ENCODE measurements at regions not wholly inside any gene's neighbourhood (a gene's known extent, or its start where the extent isn't known, plus 50 kb on each side); places are given as distances from the start of the nearest gene placed in this dataset.
"Not testable (repeated sequence)": the region's sequence is repeated elsewhere in the genome, so short reads cannot be mapped to it uniquely, and the experiment has no call there.

DNA sequence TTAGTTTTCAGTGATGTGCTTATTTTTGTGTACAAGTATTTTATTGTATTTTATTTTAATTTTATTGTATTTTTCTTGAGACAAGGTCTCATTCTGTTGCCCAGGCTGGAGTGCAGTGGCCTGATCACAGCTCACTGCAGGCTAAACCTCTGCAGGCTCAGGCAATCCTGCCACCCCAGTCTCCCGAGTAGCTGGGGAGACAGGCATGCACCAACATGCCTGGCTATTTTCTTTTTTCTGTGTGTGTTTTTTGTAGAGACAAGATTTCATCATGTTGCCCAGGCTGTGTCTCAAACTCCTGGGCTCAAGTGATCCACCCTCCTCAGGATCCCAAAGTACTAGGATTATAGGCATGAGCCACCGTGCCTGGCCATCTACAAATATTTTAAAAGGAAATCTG is 146.3 kb downstream of the MANEA start:
- TF ChIP-seq, protein P1, sequence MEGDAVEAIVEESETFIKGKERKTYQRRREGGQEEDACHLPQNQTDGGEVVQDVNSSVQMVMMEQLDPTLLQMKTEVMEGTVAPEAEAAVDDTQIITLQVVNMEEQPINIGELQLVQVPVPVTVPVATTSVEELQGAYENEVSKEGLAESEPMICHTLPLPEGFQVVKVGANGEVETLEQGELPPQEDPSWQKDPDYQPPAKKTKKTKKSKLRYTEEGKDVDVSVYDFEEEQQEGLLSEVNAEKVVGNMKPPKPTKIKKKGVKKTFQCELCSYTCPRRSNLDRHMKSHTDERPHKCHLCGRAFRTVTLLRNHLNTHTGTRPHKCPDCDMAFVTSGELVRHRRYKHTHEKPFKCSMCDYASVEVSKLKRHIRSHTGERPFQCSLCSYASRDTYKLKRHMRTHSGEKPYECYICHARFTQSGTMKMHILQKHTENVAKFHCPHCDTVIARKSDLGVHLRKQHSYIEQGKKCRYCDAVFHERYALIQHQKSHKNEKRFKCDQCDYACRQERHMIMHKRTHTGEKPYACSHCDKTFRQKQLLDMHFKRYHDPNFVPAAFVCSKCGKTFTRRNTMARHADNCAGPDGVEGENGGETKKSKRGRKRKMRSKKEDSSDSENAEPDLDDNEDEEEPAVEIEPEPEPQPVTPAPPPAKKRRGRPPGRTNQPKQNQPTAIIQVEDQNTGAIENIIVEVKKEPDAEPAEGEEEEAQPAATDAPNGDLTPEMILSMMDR (IDR thresholded peaks at IDR 0.05; ENCODE audit: low read depth, low read length, missing control alignments), result no peak
- no peak overlapping the region for H3K4me3 ChIP-seq (ENCODE audit: low read depth, low read length)
- DNase-seq (ENCODE audit: low read depth), result no peak

DNA sequence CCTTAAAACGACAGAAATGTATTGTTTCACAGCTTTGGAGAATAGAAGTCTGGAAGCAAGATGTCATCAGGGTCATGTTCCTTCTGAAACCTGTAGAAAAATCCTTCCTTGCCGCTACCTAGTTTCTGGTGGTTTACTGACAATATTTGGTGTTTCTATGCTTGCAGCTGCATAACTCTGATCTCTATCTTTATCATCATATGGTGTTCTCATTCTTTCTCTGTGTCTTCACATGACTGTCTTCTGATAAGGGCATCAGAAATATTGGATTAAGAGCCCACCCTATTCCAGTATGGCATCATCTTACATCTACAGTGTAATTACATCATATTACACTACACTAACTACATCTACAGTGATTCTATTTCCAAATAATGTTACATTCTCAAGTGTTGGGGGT is 148.0 kb downstream of the MANEA start:
- TF ChIP-seq, protein P1 (IDR thresholded peaks at IDR 0.05; ENCODE audit: low read depth, low read length, missing control alignments), result no peak
- no peak for DNase-seq (ENCODE audit: low read depth)
- H3K4me3 ChIP-seq (ENCODE audit: low read depth, low read length), result no peak overlapping the region

DNA sequence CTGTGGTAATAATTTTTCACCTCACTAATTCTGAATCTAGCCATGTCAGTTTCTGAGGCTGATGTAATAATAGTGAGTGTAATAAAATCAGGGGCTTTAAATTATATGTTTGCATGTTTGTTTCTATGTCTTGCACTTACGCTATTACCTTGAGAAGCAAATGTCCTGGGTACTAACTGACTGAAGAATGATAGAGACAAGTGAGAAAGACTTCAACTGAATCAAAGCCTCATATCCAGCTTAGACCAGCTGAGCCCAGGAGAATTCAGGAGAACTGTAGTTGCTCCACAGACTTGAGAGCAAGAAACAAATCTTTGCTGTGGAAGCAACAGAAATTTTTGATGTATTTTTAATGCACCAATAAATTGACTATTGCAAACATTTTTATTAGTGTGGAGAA is 162.8 kb downstream of the MANEA start:
- TF ChIP-seq, protein P1 (IDR thresholded peaks at IDR 0.05; ENCODE audit: low read depth, low read length, missing control alignments), result no peak
- no peak for DNase-seq (ENCODE audit: low read depth)
- H3K4me3 ChIP-seq (ENCODE audit: low read depth, low read length), result no peak overlapping the region

DNA sequence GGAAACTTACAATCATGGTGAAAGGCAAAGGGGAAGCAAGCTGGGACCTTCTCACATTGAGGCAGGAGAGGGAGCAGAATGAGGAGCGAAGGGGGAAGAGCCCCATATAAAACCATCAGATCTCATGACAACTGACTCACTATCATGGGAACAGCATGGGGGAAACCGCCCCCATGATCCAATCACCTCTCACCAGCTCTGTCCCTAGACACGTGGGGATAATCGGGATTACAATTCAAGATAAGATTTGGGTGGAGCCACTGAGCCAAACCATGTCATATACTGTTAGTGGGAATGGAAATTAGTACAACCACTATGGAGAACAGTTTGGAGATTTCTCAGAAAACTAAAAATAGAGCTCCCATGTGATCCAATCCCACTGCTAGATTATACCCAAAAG is 163.7 kb downstream of the MANEA start:
- H3K4me3 ChIP-seq (ENCODE audit: low read depth, low read length), result no peak overlapping the region
- no peak for DNase-seq (ENCODE audit: low read depth)
- TF ChIP-seq, protein P1 (IDR thresholded peaks at IDR 0.05; ENCODE audit: low read depth, low read length, missing control alignments), result no peak

DNA sequence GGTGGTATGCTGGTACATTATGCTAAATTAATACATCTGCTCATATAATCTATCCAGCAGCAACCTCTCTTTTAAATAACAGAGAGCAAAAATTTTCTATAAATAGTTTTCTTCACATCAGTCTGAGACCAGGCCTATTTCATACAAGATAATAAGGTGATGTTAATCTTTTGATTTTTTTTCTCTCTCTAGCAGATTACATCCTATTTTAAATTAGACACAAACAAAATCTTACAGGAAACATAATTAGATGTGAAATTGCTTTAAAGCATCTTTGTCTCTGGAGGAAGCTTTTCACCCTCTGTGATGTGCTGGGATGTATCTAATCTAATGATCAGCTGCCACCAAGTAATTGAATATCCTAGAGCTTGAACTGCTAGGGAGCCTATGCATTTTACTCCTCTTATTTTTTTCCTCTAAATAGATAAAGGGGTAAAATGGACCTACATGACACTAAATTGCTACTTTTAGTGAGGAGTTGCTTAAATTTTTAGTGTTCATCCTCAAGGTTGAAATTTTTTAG is 165.5 kb downstream of the MANEA start:
- no peak for DNase-seq (ENCODE audit: low read depth)
- TF ChIP-seq, protein P1 (IDR thresholded peaks at IDR 0.05; ENCODE audit: low read depth, low read length, missing control alignments), result no peak

DNA sequence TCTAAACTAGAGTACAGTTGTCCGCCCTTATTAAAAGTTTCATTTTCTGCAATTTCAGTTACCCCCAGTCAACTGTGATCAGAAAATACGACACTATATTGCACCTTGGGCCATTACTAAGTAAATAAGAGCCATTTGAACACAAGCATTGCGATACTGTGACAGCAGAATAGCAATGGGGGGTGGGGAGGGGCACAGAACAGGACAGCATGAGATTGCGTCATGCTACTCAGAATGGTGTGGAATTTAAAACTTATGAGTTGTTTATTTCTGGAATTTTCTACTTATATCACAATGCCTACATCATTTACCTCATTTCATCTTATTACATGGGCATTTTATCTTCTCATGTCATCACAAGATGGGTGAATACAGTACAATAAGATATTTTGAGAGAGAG is 166.3 kb downstream of the MANEA start:
- H3K4me3 ChIP-seq (ENCODE audit: low read depth, low read length), result no peak overlapping the region
- no peak for DNase-seq (ENCODE audit: low read depth)
- TF ChIP-seq, protein P1 (IDR thresholded peaks at IDR 0.05; ENCODE audit: low read depth, low read length, missing control alignments), result no peak

More for the DNA sequence above, 165.5 kb downstream of the MANEA start:
- H3K4me3 ChIP-seq (ENCODE audit: low read depth, low read length), result no peak overlapping the region

DNA sequence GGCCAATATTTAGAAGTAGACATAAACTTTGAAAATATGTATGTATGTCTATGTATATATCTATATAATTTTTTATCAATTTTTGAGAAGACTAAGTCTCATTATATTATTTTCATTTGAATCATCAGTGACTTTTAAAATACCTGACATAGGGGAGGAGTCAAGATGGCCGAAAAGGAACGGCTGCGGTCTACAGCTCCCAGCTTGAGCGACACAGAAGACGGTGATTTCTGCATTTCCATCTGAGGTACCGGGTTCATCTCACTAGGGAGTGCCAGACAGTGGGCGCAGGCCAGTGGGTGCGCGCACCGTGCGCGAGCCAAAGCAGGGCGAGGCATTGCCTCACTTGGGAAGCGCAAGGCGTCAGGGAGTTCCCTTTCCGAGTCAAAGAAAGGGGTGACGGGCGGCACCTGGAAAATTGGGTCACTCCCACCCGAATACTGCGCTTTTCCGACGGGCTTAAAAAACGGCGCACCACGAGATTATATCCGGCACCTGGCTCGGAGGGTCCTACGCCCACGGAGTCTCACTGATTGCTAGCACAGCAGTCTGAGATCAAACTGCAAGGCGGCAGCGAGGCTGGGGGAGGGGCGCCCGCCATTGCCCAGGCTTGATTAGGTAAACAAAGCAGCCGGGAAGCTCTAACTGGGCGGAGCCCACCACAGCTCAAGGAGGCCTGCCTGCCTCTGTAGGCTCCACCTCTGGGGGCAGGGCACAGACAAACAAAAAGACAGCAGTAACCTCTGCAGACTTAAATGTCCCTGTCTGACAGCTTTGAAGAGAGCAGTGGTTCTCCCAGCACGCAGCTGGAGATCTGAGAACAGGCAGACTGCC is 181.1 kb downstream of the MANEA start:
- not testable (repeated sequence) for DNase-seq (ENCODE audit: low read depth); H3K4me3 ChIP-seq (ENCODE audit: low read depth, low read length)

All from GM12864 (cell line).